Neuronal stem cell (in vitro differentiated cells): ENCODE measurements at regions not wholly inside any gene's neighbourhood (a gene's known extent, or its start where the extent isn't known, plus 50 kb on each side); places are given as distances from the start of the nearest gene placed in this dataset.
A peak's percentile ranks its signal among the peaks of the same experiment; 100 is the strongest.
"Not testable (repeated sequence)": the region's sequence is repeated elsewhere in the genome, so short reads cannot be mapped to it uniquely, and the experiment has no call there.

Experiments
- DNase-seq: peaks from one replicate; pipeline ENCODE4 v3.0.0-alpha.2; 2013; ENCODE audit warnings: low spot score
- H2AFZ ChIP-seq: one replicate; pipeline ENCODE4 v1.6.1; 2013; ENCODE audit warnings: mild to moderate bottlenecking, low read length, inconsistent platforms
- H2AK5ac ChIP-seq: 2 replicates; pipeline ENCODE4 v1.6.1; 2013; ENCODE audit warnings: low read depth, mild to moderate bottlenecking, inconsistent platforms, low read length, moderate library complexity, mixed read lengths
- H2BK120ac ChIP-seq: 2 replicates; pipeline ENCODE4 v1.6.1; 2013; ENCODE audit warnings: low read depth, mild to moderate bottlenecking, inconsistent platforms, low read length, moderate library complexity, mixed read lengths
- H2BK12ac ChIP-seq: one replicate; pipeline ENCODE4 v1.6.1; 2013; ENCODE audit warnings: low read length, inconsistent platforms
- H2BK15ac ChIP-seq: 2 replicates; pipeline ENCODE4 v1.6.1; 2013; ENCODE audit warnings: mild to moderate bottlenecking, low read length, inconsistent platforms, mixed read lengths
- H2BK5ac ChIP-seq: one replicate; pipeline ENCODE4 v1.6.1; 2013; ENCODE audit warnings: inconsistent platforms, mild to moderate bottlenecking, low read length, moderate library complexity
- H3K14ac ChIP-seq: one replicate; pipeline ENCODE4 v1.6.1; 2013; ENCODE audit warnings: low read length, inconsistent platforms
- H3K18ac ChIP-seq: 2 replicates; pipeline ENCODE4 v1.6.1; 2013; ENCODE audit warnings: low read length, inconsistent platforms
- H3K23ac ChIP-seq: 2 replicates; pipeline ENCODE4 v1.6.1; 2013; ENCODE audit warnings: low read depth, mild to moderate bottlenecking, mixed read lengths, low read length, inconsistent platforms; ENCODE audit not compliant: poor library complexity
- H3K27ac ChIP-seq: replicated peaks from 3 replicates; pipeline ENCODE4 v1.5.1; 2013; ENCODE audit warnings: low read length, inconsistent platforms
- H3K27me3 ChIP-seq, 3 experiments: 2 replicates each; pipeline ENCODE4 v1.6.1; 2013; ENCODE audit warnings: low read length in 3 of 3, mild to moderate bottlenecking in 2 of 3, inconsistent platforms in 1 of 3, low read depth in 1 of 3, mixed read lengths in 1 of 3, moderate library complexity in 1 of 3; ENCODE audit not compliant: control insufficient read depth in 3 of 3, insufficient read depth in 3 of 3
- H3K36me3 ChIP-seq, 2 donors: replicated peaks in 1 of 2; 2 replicates each; pipeline ENCODE4 v1.6.1; 2013; ENCODE audit warnings: low read length in 2 of 2; ENCODE audit not compliant: control insufficient read depth in 2 of 2, insufficient read depth in 2 of 2
- H3K4ac ChIP-seq: 2 replicates; pipeline ENCODE4 v1.6.1; 2013; ENCODE audit warnings: inconsistent platforms, mild to moderate bottlenecking, low read length, moderate library complexity
- H3K4me1 ChIP-seq, 2 donors: 1 replicate in 1 of 2; 2 replicates in 1 of 2; pipeline ENCODE4 v1.6.1; 2013; ENCODE audit warnings: low read length in 2 of 2, low read depth in 1 of 2; ENCODE audit not compliant: control insufficient read depth in 2 of 2, insufficient read depth in 1 of 2
- H3K4me2 ChIP-seq: one replicate; pipeline ENCODE4 v1.6.1; 2013; ENCODE audit warnings: mild to moderate bottlenecking, low read length, inconsistent platforms; ENCODE audit not compliant: insufficient read depth, poor library complexity, severe bottlenecking
- H3K4me3 ChIP-seq, 2 donors: 2 replicates each; pipeline ENCODE4 v1.5.1; 2013; ENCODE audit warnings: low read length in 2 of 2, mild to moderate bottlenecking in 2 of 2, inconsistent platforms in 1 of 2, moderate library complexity in 1 of 2
- H3K79me1 ChIP-seq: one replicate; pipeline ENCODE4 v1.6.1; 2013; ENCODE audit warnings: low read depth, mild to moderate bottlenecking, inconsistent platforms, low read length, moderate library complexity
- H3K9ac ChIP-seq: one replicate; pipeline ENCODE4 v1.6.1; 2013; ENCODE audit warnings: mild to moderate bottlenecking, low read depth, low read length, inconsistent platforms; ENCODE audit not compliant: poor library complexity
- H3K9me3 ChIP-seq, 2 donors: replicated peaks in 1 of 2; 2 replicates each; pipeline versions ENCODE3 to v1.6.1; 2013; ENCODE audit warnings: low read length in 2 of 2, mild to moderate bottlenecking in 2 of 2, inconsistent platforms in 1 of 2, low read depth in 1 of 2, mixed read lengths in 1 of 2, moderate library complexity in 1 of 2; ENCODE audit not compliant: control insufficient read depth in 2 of 2, insufficient read depth in 1 of 2
- H4K8ac ChIP-seq: one replicate; pipeline ENCODE4 v1.6.1; 2013; ENCODE audit warnings: low read depth, mild to moderate bottlenecking, inconsistent platforms, low read length, moderate library complexity
- H4K91ac ChIP-seq: one replicate; pipeline ENCODE4 v1.6.1; 2013; ENCODE audit warnings: low read length, low read depth, mild to moderate bottlenecking, inconsistent platforms; ENCODE audit not compliant: poor library complexity
- WGBS, 2 donors: extraction: QIAGEN DNeasy Blood & Tissue Kit; methylation state at CpG; one replicate each; pipeline ENCODE4 v1.1.7; 2013; ENCODE audit warnings: missing lambda C conversion rate in 2 of 2, mixed read lengths in 1 of 2; ENCODE audit not compliant: insufficient read length in 2 of 2, insufficient replicate concordance in 1 of 2; ENCODE audit errors: extremely low coverage in 2 of 2; 5-methylcytosine and 5-hydroxymethylcytosine counted together

GRCh38 chr16:29130901-29131851, 146.3 kb downstream of the LAT start:
- not testable (repeated sequence) for H2AK5ac ChIP-seq, H3K4me3 ChIP-seq, H3K27me3 ChIP-seq, H2BK120ac ChIP-seq, H2BK15ac ChIP-seq, H3K14ac ChIP-seq, DNase-seq, H3K9ac ChIP-seq, H3K4ac ChIP-seq, H3K4me2 ChIP-seq, H3K23ac ChIP-seq, H3K4me1 ChIP-seq, H2BK5ac ChIP-seq, H3K79me1 ChIP-seq, H3K9me3 ChIP-seq, H3K36me3 ChIP-seq, H3K27ac ChIP-seq, H4K8ac ChIP-seq
- Histone ChIP-seq H3K18ac (peak overlapping the region; percentile 38), H2BK12ac (peak overlapping the region; percentile 58), H4K91ac (peak overlapping the region; percentile 85), H2AFZ (peak overlapping the region; percentile 64)
- WGBS, 2 donors, result no CpG with 5 or more reads among the region's 33 CpGs

GRCh38 chr16:29130131-29130711, 145.4 kb downstream of the LAT start:
- H3K4me3 ChIP-seq, H3K36me3 ChIP-seq, H3K4me2 ChIP-seq, DNase-seq, H2BK12ac ChIP-seq, H3K79me1 ChIP-seq, H3K27me3 ChIP-seq, H3K18ac ChIP-seq, H3K9ac ChIP-seq, H3K4me1 ChIP-seq, H2AFZ ChIP-seq, H2BK120ac ChIP-seq, H4K91ac ChIP-seq, H3K14ac ChIP-seq, H2BK15ac ChIP-seq, H2BK5ac ChIP-seq, H3K23ac ChIP-seq, H3K9me3 ChIP-seq, H3K4ac ChIP-seq, H3K27ac ChIP-seq: not testable (repeated sequence)
- peak overlapping the region; percentile 65 for H4K8ac ChIP-seq
- no CpG with 5 or more reads among the region's 25 CpGs for WGBS, 2 donors
- H2AK5ac ChIP-seq, result peak overlapping the region; percentile 28

- not testable (repeated sequence) for H2AK5ac ChIP-seq, H3K9ac ChIP-seq, DNase-seq, H3K18ac ChIP-seq, H3K36me3 ChIP-seq, H3K23ac ChIP-seq, H3K14ac ChIP-seq, H3K4me1 ChIP-seq, H3K4me3 ChIP-seq, H2BK120ac ChIP-seq, H3K27ac ChIP-seq, H3K79me1 ChIP-seq, H4K91ac ChIP-seq, H2BK5ac ChIP-seq, H2AFZ ChIP-seq, H3K4ac ChIP-seq, H3K27me3 ChIP-seq, H3K9me3 ChIP-seq, H2BK12ac ChIP-seq, H4K8ac ChIP-seq, H3K4me2 ChIP-seq
- no CpG with 5 or more reads among the region's 18 CpGs for WGBS, 2 donors
- peak overlapping the region; percentile 26 for H2BK15ac ChIP-seq
These were observed 144.7 kb downstream of the LAT start for GRCh38 chr16:29129458-29130038.
